NCI-H524 (cell line): ENCODE measurements at regions not wholly inside any gene's neighbourhood (a gene's known extent, or its start where the extent isn't known, plus 50 kb on each side); places are given as distances from the start of the nearest gene placed in this dataset.
"Not testable (repeated sequence)": the region's sequence is repeated elsewhere in the genome, so short reads cannot be mapped to it uniquely, and the experiment has no call there.

Source experiments
- DNase-seq, 2 experiments: peaks; one replicate each; lab custom pipeline; 2025; lab: John Stamatoyannopoulos, UW

GRCh38 chr5:89072842-89073672, 190.1 kb upstream of the MEF2C start:
- no peak for DNase-seq

- DNase-seq, result no peak
Observed at GRCh38 chr5:89071941-89072331, 189.0 kb upstream of the MEF2C start.

- DNase-seq, result no peak
Observed at GRCh38 chr5:89071101-89071940, 188.3 kb upstream of the MEF2C start.

- no peak for DNase-seq
Observed at GRCh38 chr5:89069591-89069990, 186.6 kb upstream of the MEF2C start.

GRCh38 chr5:89067362-89067761, 184.4 kb upstream of the MEF2C start:
- no peak for DNase-seq

- no peak for DNase-seq
Observed at GRCh38 chr5:89065919-89066318, 182.9 kb upstream of the MEF2C start.

- no peak for DNase-seq
Observed at GRCh38 chr5:89064736-89065135, 181.8 kb upstream of the MEF2C start.

- DNase-seq, result no peak
Observed at GRCh38 chr5:89064054-89064453, 181.1 kb upstream of the MEF2C start.

- no peak for DNase-seq
Observed at GRCh38 chr5:89060768-89061167, 177.8 kb upstream of the MEF2C start.

GRCh38 chr5:89059274-89059673, 176.3 kb upstream of the MEF2C start:
- no peak for DNase-seq

- no peak for DNase-seq
Observed at GRCh38 chr5:89055695-89056085, 172.7 kb upstream of the MEF2C start.

GRCh38 chr5:89055015-89055694, 172.2 kb upstream of the MEF2C start:
- DNase-seq, result no peak

- DNase-seq, result no peak
Observed at GRCh38 chr5:89053547-89053946, 170.6 kb upstream of the MEF2C start.

- not testable (repeated sequence) for DNase-seq
Observed at GRCh38 chr5:89050062-89050461, 167.1 kb upstream of the MEF2C start.

GRCh38 chr5:89047571-89047970, 164.6 kb upstream of the MEF2C start:
- DNase-seq, result no peak

- DNase-seq, result no peak
Observed at GRCh38 chr5:89045216-89045615, 162.2 kb upstream of the MEF2C start.

- DNase-seq, result no peak
Observed at GRCh38 chr5:89044674-89045200, 161.8 kb upstream of the MEF2C start.

- DNase-seq, result no peak
Observed at GRCh38 chr5:89043676-89044075, 160.7 kb upstream of the MEF2C start.

GRCh38 chr5:89042746-89043145, 159.8 kb upstream of the MEF2C start:
- DNase-seq, result peak in 1 of 2 experiments; percentile 36

GRCh38 chr5:89041976-89042375, 159.0 kb upstream of the MEF2C start:
- peak; percentile 70 to 83 for DNase-seq

GRCh38 chr5:89041249-89041779, 158.3 kb upstream of the MEF2C start:
- DNase-seq, result no peak
